Transverse colon (tissue), 4 donors: ENCODE measurements at regions not wholly inside any gene's neighbourhood (a gene's known extent, or its start where the extent isn't known, plus 50 kb on each side); places are given as distances from the start of the nearest gene placed in this dataset.

ENCODE experiments used
- CTCF ChIP-seq, 5 experiments: fragments of 200-600 bp in 3 of 5; fragments of 450-650 bp in 2 of 5; sonication (generic) in 3 of 5; IDR thresholded peaks; 1 replicate in 2 of 5; 2 replicates in 3 of 5; pipeline ENCODE4 v1.5.1; 2016 to 2017; ENCODE audit warnings: antibody characterized with exemption in 5 of 5, inconsistent platforms in 3 of 5, mild to moderate bottlenecking in 2 of 5, moderate library complexity in 1 of 5
- POLR2A ChIP-seq: fragments of 450-650 bp; IDR thresholded peaks from one replicate; pipeline ENCODE4 v1.6.1; 2016; ENCODE audit warnings: antibody characterized with exemption, mild to moderate bottlenecking, moderate library complexity
- POLR2AphosphoS5 ChIP-seq, 3 donors: sonication (generic); formaldehyde crosslinking; IDR thresholded peaks; one replicate each; pipeline ENCODE4 v1.6.1; 2016; ENCODE audit warnings: antibody characterized with exemption in 3 of 3

GRCh38 chr5:145396888-145397287, 438.3 kb downstream of the PRELID2 start:
- no peak for TF ChIP-seq CTCF (IDR thresholded peaks at IDR 0.05)
- TF ChIP-seq POLR2AphosphoS5 (IDR thresholded peaks at IDR 0.05) = no peak
- TF ChIP-seq POLR2A = no peak
